ENCODE measurements at regions not wholly inside any gene's neighbourhood (a gene's known extent, or its start where the extent isn't known, plus 50 kb on each side); places are given as distances from the start of the nearest gene placed in this dataset.
"Not testable (repeated sequence)": the region's sequence is repeated elsewhere in the genome, so short reads cannot be mapped to it uniquely, and the experiment has no call there.

DNA sequence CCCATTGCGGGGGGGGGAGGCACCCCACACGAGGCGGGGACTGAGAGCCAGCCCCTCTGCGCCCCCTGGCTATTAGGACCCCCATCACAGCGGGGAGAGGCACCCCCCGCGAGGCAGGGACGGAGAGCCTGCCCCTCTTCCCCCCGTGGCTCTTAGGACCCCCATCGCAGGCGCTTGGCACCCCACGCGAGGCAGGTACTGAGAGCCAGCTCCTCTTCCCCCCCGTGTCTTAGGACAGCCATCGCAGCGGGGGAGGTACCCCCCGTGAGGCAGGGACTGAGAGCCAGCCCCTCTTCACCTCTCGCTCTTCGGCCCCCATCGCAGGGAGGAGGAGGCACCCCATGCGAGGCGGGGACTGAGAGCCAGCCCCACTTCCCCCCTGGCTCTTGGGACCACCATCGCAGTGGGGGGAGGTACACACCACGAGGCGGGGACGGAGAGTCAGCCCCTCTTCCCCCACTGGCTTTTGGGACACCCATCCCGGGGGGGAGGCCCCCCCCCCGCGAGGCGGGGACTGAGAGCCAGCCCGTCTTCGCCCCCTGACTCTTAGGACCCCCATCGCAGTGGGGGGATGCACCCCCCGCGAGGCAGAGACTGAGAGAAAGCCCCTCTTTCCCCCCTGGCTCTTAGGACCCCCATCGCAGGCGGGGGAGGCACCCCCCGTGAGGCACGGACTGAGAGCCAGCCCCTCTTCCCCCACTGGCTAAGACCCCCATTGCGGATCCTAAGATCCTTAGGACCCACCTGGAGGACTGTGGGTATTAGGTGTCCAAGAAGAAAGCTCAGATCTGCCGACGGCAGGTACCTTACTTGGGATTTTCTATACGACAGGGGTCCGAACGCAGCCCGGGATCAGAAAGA lies 198.6 kb upstream of the PZP start:
- no peaks in the 10 kb centered on the region for H3K36me3 ChIP-seq (ENCODE audit: low read depth, missing control alignments)
- WGBS, 2 donors = 64 to 80% methylated on average over 18 to 36 of the region's 46 CpGs
- no peaks in the 10 kb centered on the region for H3K4me1 ChIP-seq
- H3K4me3 ChIP-seq = peak overlapping the region in 1 of 2 donors; percentile 15
- DNase-seq = no peak
- TF ChIP-seq, protein P1, sequence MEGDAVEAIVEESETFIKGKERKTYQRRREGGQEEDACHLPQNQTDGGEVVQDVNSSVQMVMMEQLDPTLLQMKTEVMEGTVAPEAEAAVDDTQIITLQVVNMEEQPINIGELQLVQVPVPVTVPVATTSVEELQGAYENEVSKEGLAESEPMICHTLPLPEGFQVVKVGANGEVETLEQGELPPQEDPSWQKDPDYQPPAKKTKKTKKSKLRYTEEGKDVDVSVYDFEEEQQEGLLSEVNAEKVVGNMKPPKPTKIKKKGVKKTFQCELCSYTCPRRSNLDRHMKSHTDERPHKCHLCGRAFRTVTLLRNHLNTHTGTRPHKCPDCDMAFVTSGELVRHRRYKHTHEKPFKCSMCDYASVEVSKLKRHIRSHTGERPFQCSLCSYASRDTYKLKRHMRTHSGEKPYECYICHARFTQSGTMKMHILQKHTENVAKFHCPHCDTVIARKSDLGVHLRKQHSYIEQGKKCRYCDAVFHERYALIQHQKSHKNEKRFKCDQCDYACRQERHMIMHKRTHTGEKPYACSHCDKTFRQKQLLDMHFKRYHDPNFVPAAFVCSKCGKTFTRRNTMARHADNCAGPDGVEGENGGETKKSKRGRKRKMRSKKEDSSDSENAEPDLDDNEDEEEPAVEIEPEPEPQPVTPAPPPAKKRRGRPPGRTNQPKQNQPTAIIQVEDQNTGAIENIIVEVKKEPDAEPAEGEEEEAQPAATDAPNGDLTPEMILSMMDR (IDR thresholded peaks at IDR 0.05) = no peak
- TF ChIP-seq POLR2A (IDR thresholded peaks at IDR 0.05) = no peak
- intact Hi-C loops (cut with DNase I; ENCODE audit: low total_unique reads) = no loop called here
- H3K9me3 ChIP-seq = no peaks in the 10 kb centered on the region
- H3K27ac ChIP-seq = no peak overlapping the region
- H3K27me3 ChIP-seq = no peaks in the 10 kb centered on the region

DNA sequence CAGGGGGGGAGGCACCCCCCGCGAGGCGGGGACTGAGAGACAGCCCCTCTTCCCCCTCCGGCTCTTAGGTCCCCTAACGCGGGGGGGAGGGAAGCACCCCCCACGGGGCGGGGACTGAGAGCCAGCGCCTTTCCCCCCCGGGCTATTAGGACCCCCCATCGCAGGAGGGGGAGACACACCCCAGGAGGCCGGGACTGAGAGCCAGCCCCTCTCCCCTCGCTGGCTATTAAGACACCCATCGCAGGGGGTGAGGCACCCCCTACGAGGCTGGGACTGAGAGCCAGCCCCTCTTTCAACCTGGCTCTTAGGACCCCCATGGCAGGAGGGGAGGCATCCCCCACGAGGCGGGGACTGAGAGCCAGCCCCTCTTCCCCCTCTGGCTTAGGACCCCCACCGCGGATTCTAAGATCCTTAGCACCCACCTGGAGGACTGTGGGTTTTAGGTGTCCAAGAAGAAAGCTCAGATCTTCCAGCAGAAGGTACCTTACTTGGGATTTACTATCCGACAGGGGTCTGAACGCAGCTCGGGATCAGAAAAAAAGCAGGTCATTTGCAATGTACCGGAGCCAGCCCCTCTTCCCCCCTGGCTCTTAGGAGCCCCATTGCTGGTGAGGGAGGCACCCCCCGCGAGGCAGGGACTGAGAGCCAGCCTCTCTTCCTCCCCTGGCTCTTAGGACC lies 197.8 kb upstream of the PZP start:
- Histone ChIP-seq H3K36me3 (ENCODE audit: low read depth, missing control alignments) (no peaks in the 10 kb centered on the region), H3K27ac (no peak overlapping the region), H3K9me3 (no peaks in the 10 kb centered on the region), H3K4me1 (no peaks in the 10 kb centered on the region), H3K4me3 (no peak overlapping the region), H3K27me3 (no peaks in the 10 kb centered on the region)
- WGBS, 2 donors = 74 to 88% methylated on average over 3 to 13 of the region's 25 CpGs
- TF ChIP-seq, protein P1 (IDR thresholded peaks at IDR 0.05) = no peak
- TF ChIP-seq POLR2A (IDR thresholded peaks at IDR 0.05) = no peak
- intact Hi-C loops (cut with DNase I; ENCODE audit: low total_unique reads) = no loop called here
- DNase-seq = no peak

- Histone ChIP-seq H3K9me3 (no peaks in the 10 kb centered on the region), H3K27me3 (no peaks in the 10 kb centered on the region), H3K4me1 (no peaks in the 10 kb centered on the region), H3K27ac (no peak overlapping the region), H3K4me3 (no peak overlapping the region), H3K36me3 (ENCODE audit: low read depth, missing control alignments) (no peaks in the 10 kb centered on the region)
- no peak for DNase-seq
- WGBS, 2 donors = 80% methylated on average over 22 of the region's 39 CpGs; no CpG with 5 or more reads in 1 of the 2 donors
- intact Hi-C loops (cut with DNase I; ENCODE audit: low total_unique reads) = no loop called here
- TF ChIP-seq, protein P1 (IDR thresholded peaks at IDR 0.05) = no peak
- TF ChIP-seq POLR2A (IDR thresholded peaks at IDR 0.05) = no peak
Observed at GRCh38 chr12:9404469-9405260, 196.5 kb upstream of the PZP start.

DNA sequence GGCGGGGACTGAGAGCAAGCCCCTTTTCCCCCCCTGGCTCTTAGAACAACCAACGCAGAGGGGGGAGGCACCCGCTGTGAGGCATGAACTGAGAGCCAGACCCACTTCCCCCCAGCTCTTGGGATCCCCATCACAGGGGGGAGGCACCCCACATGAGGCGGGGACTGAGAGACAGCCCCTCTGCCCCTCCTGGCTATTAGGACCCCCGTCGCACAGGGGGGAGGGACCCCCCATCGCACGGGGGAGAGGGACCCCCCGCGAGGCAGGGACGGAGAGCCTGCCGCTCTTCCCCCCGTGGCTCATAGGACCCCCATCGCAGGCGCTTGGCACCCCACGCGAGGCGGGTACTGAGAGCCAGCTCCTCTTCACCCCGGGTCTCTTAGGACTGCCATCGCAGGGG lies 195.8 kb upstream of the PZP start:
- no peaks in the 10 kb centered on the region for H3K27me3 ChIP-seq
- H3K9me3 ChIP-seq = no peaks in the 10 kb centered on the region
- H3K4me3 ChIP-seq = no peak overlapping the region
- TF ChIP-seq, protein P1 (IDR thresholded peaks at IDR 0.05) = no peak
- TF ChIP-seq POLR2A (IDR thresholded peaks at IDR 0.05) = no peak
- no peaks in the 10 kb centered on the region for H3K4me1 ChIP-seq
- DNase-seq = no peak
- no peak overlapping the region for H3K27ac ChIP-seq
- H3K36me3 ChIP-seq (ENCODE audit: low read depth, missing control alignments) = no peaks in the 10 kb centered on the region
- intact Hi-C loops (cut with DNase I; ENCODE audit: low total_unique reads) = no loop called here
- WGBS, 2 donors = 77% methylated on average over 16 of the region's 20 CpGs; no CpG with 5 or more reads in 1 of the 2 donors

- intact Hi-C loops (cut with DNase I; ENCODE audit: low total_unique reads); H3K27me3 ChIP-seq: not testable (repeated sequence)
Observed at GRCh38 chr12:9402432-9403040, 194.3 kb upstream of the PZP start.

GRCh38 chr12:9396367-9396766 lies 188.2 kb upstream of the PZP start:
- H3K27ac ChIP-seq; DNase-seq; H3K4me1 ChIP-seq; H3K27me3 ChIP-seq; H3K36me3 ChIP-seq (ENCODE audit: low read depth, missing control alignments); intact Hi-C loops (cut with DNase I; ENCODE audit: low total_unique reads); H3K9me3 ChIP-seq; H3K4me3 ChIP-seq: not testable (repeated sequence)
- WGBS, 2 donors = 94 to 99% methylated on average over 14 of the region's 14 CpGs

More at GRCh38 chr12:9402432-9403040, 194.3 kb upstream of the PZP start:
- not testable (repeated sequence) for H3K4me3 ChIP-seq; H3K9me3 ChIP-seq; H3K4me1 ChIP-seq; H3K36me3 ChIP-seq (ENCODE audit: low read depth, missing control alignments); H3K27ac ChIP-seq; DNase-seq
- 68 to 90% methylated on average over 4 to 13 of the region's 29 CpGs for WGBS, 2 donors

GRCh38 chr12:9395220-9395619 lies 187.0 kb upstream of the PZP start:
- H3K27me3 ChIP-seq; H3K4me3 ChIP-seq; DNase-seq; H3K36me3 ChIP-seq (ENCODE audit: low read depth, missing control alignments); H3K4me1 ChIP-seq; H3K9me3 ChIP-seq; intact Hi-C loops (cut with DNase I; ENCODE audit: low total_unique reads); H3K27ac ChIP-seq: not testable (repeated sequence)
- 60% methylated on average over 1 of the region's 5 CpGs; no CpG with 5 or more reads in 1 of the 2 donors for WGBS, 2 donors

Measured in testis (tissue), 2 donors.